Breast epithelium (tissue), 3 donors: ENCODE measurements at regions not wholly inside any gene's neighbourhood (a gene's known extent, or its start where the extent isn't known, plus 50 kb on each side); places are given as distances from the start of the nearest gene placed in this dataset.

ENCODE experiments used
- POLR2A ChIP-seq: fragments of 450-650 bp; IDR thresholded peaks from one replicate; pipeline ENCODE4 v1.6.1; 2016; ENCODE audit warnings: antibody characterized with exemption, mild to moderate bottlenecking, moderate library complexity
- POLR2AphosphoS5 ChIP-seq, 3 donors: sonication (generic); formaldehyde crosslinking; IDR thresholded peaks; one replicate each; pipeline ENCODE4 v1.6.1; 2017; ENCODE audit warnings: antibody characterized with exemption in 3 of 3
- TF ChIP-seq, protein P1 (sequence below), 3 donors: fragments of 450-650 bp; IDR thresholded peaks; one replicate each; pipeline ENCODE4 v1.5.1; 2016 to 2017; ENCODE audit warnings: antibody characterized with exemption in 3 of 3, mild to moderate bottlenecking in 3 of 3, moderate library complexity in 3 of 3

GRCh38 chr10:8543361-8544056 lies 489.0 kb downstream of the GATA3 start:
- no peak for TF ChIP-seq POLR2A
- TF ChIP-seq, protein P1, sequence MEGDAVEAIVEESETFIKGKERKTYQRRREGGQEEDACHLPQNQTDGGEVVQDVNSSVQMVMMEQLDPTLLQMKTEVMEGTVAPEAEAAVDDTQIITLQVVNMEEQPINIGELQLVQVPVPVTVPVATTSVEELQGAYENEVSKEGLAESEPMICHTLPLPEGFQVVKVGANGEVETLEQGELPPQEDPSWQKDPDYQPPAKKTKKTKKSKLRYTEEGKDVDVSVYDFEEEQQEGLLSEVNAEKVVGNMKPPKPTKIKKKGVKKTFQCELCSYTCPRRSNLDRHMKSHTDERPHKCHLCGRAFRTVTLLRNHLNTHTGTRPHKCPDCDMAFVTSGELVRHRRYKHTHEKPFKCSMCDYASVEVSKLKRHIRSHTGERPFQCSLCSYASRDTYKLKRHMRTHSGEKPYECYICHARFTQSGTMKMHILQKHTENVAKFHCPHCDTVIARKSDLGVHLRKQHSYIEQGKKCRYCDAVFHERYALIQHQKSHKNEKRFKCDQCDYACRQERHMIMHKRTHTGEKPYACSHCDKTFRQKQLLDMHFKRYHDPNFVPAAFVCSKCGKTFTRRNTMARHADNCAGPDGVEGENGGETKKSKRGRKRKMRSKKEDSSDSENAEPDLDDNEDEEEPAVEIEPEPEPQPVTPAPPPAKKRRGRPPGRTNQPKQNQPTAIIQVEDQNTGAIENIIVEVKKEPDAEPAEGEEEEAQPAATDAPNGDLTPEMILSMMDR (IDR thresholded peaks at IDR 0.05): no peak
- TF ChIP-seq POLR2AphosphoS5 (IDR thresholded peaks at IDR 0.05): peak in 1 of 3 donors; percentile 46
